GM23338 (cell line): ENCODE measurements at regions not wholly inside any gene's neighbourhood (a gene's known extent, or its start where the extent isn't known, plus 50 kb on each side); places are given as distances from the start of the nearest gene placed in this dataset.

Experiments
- ATAC-seq: fragments of 200-7000 bp; cut with Tn5 transposase; 3 replicates; pipeline ENCODE4 v1.9.1; 2020
- DNase-seq: peaks from one replicate; pipeline ENCODE4 v3.0.0-alpha.2; 2015; ENCODE audit warnings: low spot score
- H2AFZ ChIP-seq: fragments of 200-600 bp; sonication (generic); 2 replicates; pipeline ENCODE4 v1.8.0; 2016; ENCODE audit warnings: antibody characterized with exemption, mild to moderate bottlenecking, moderate library complexity
- H3F3A ChIP-seq: fragments of 200-600 bp; sonication (generic); replicated peaks from 2 replicates; pipeline ENCODE4 v1.8.0; 2017; ENCODE audit warnings: antibody characterized with exemption, mixed run types, low read depth
- H3K27ac ChIP-seq: fragments of 200-600 bp; sonication (generic); 2 replicates; pipeline ENCODE4 v1.6.1; 2016; ENCODE audit warnings: low read depth
- H3K27me3 ChIP-seq: fragments of 200-600 bp; sonication (generic); 2 replicates; pipeline ENCODE4 v1.8.0; 2016; ENCODE audit warnings: mild to moderate bottlenecking, mixed run types, moderate library complexity; ENCODE audit not compliant: insufficient read depth
- H3K36me3 ChIP-seq: fragments of 200-600 bp; sonication (generic); 2 replicates; pipeline ENCODE4 v1.8.0; 2016; ENCODE audit warnings: mild to moderate bottlenecking; ENCODE audit not compliant: insufficient read depth
- H3K4me1 ChIP-seq: fragments of 200-600 bp; sonication (generic); 2 replicates; pipeline ENCODE4 v1.8.0; 2016; ENCODE audit warnings: mild to moderate bottlenecking, moderate library complexity; ENCODE audit not compliant: insufficient read depth
- H3K4me2 ChIP-seq: fragments of 200-600 bp; sonication (generic); 2 replicates; pipeline ENCODE4 v1.7.1; 2017; ENCODE audit warnings: mixed run types
- H3K4me3 ChIP-seq: fragments of 200-600 bp; sonication (generic); 2 replicates; pipeline ENCODE4 v1.6.1; 2016; ENCODE audit warnings: mixed run types
- H3K79me2 ChIP-seq: fragments of 200-600 bp; sonication (generic); replicated peaks from 2 replicates; pipeline ENCODE4 v1.8.0; 2017; ENCODE audit warnings: mild to moderate bottlenecking; ENCODE audit not compliant: insufficient read depth
- H3K9me2 ChIP-seq: fragments of 200-600 bp; sonication (generic); 2 replicates; pipeline ENCODE4 v1.8.0; 2017; ENCODE audit not compliant: insufficient read depth
- H4K20me1 ChIP-seq: fragments of 200-600 bp; sonication (generic); replicated peaks from 2 replicates; pipeline ENCODE4 v1.8.0; 2017; ENCODE audit warnings: mild to moderate bottlenecking; ENCODE audit not compliant: insufficient read depth
- H3K27ac Mint-ChIP-seq: 2 replicates; pipeline ENCODE4 v1.8.0; 2020; ENCODE audit warnings: inconsistent platforms, mild to moderate bottlenecking, moderate library complexity, mixed read lengths
- H3K27me3 Mint-ChIP-seq: 3 replicates; pipeline ENCODE4 v1.8.0; 2022; ENCODE audit warnings: low read depth, mild to moderate bottlenecking, moderate library complexity, mixed read lengths, inconsistent platforms; ENCODE audit not compliant: insufficient read depth, poor library complexity
- H3K36me3 Mint-ChIP-seq: 3 replicates; pipeline ENCODE4 v1.8.0; 2021; ENCODE audit warnings: low read depth, mild to moderate bottlenecking, inconsistent platforms, moderate library complexity, mixed read lengths
- H3K4me1 Mint-ChIP-seq: 3 replicates; pipeline ENCODE4 v1.8.0; 2020; ENCODE audit warnings: mild to moderate bottlenecking, inconsistent platforms, mixed read lengths
- H3K4me3 Mint-ChIP-seq: 3 replicates; pipeline ENCODE4 v1.8.0; 2021; ENCODE audit warnings: moderate library complexity, mild to moderate bottlenecking, inconsistent platforms, mixed read lengths
- H3K9me3 Mint-ChIP-seq: 3 replicates; pipeline ENCODE4 v1.8.0; 2020; ENCODE audit warnings: moderate library complexity, mild to moderate bottlenecking, inconsistent platforms, mixed read lengths
- CREB1 ChIP-seq: fragments of 250-450 bp; sonication (Bioruptor Pico); IDR thresholded peaks from 2 replicates; pipeline ENCODE4 v1.5.0; 2020; ENCODE audit warnings: low read depth, mild to moderate bottlenecking, moderate library complexity
- CTCF ChIP-seq, 2 experiments: fragments of 200-600 bp in 1 of 2; sonication (generic) in 1 of 2; conservative IDR thresholded peaks; 2 replicates each; pipeline versions ENCODE4 v1.5.1 to v1.6.1; 2016 to 2017; ENCODE audit warnings: antibody characterized with exemption in 2 of 2, low read depth in 2 of 2, mild to moderate bottlenecking in 2 of 2, moderate library complexity in 1 of 2
- ETS1 ChIP-seq: IDR thresholded peaks from 2 replicates; pipeline ENCODE4 v1.6.1; 2016; ENCODE audit warnings: antibody characterized with exemption
- EZH2 ChIP-seq: fragments of 200-600 bp; sonication (generic); IDR thresholded peaks from one replicate; pipeline ENCODE4 v1.8.0; 2017; ENCODE audit warnings: antibody characterized with exemption, mild to moderate bottlenecking, low read depth; ENCODE audit not compliant: unreplicated experiment
- EZH2phosphoT487 ChIP-seq: fragments of 200-600 bp; sonication (generic); IDR thresholded peaks from one replicate; pipeline ENCODE4 v1.8.1; 2018; ENCODE audit warnings: antibody characterized with exemption; ENCODE audit not compliant: unreplicated experiment
- JUNB ChIP-seq: IDR thresholded peaks from one replicate; pipeline ENCODE4 v1.6.1; 2016; ENCODE audit warnings: antibody characterized with exemption; ENCODE audit not compliant: unreplicated experiment
- NANOG ChIP-seq: IDR thresholded peaks from 2 replicates; pipeline ENCODE4 v1.6.1; 2016; ENCODE audit warnings: antibody characterized with exemption, borderline replicate concordance
- REST ChIP-seq: IDR thresholded peaks from one replicate; pipeline ENCODE4 v1.6.1; 2018; ENCODE audit warnings: antibody characterized with exemption; ENCODE audit not compliant: unreplicated experiment
- STAT1 ChIP-seq: IDR thresholded peaks from one replicate; pipeline ENCODE4 v1.6.1; 2016; ENCODE audit warnings: antibody characterized with exemption; ENCODE audit not compliant: unreplicated experiment

GRCh38 chr12:124435806-124436345 lies 131.5 kb downstream of the NCOR2 start (continued):
- no peak for TF ChIP-seq CTCF (conservative IDR thresholded peaks at IDR 0.05; ENCODE audit: low read depth in 2 of 2)
- TF ChIP-seq CREB1 (CRISPR knock-in tag): no peak
- TF ChIP-seq REST: no peak

GRCh38 chr12:124434951-124435805 lies 132.2 kb downstream of the NCOR2 start:
- H3K27me3 ChIP-seq: no peaks in the 10 kb centered on the region
- H2AFZ ChIP-seq: no peak overlapping the region
- ATAC-seq (peak; percentile 15), DNase-seq (no peak)
- H3K4me1 ChIP-seq: peaks cover 13% of the 10 kb centered on the region
- no peaks in the 10 kb centered on the region for H3K9me2 ChIP-seq
- peak overlapping the region; percentile 13; the same call in 1 of the 3 replicates for H3K4me3 Mint-ChIP-seq
- H3K27ac ChIP-seq: peak overlapping the region; percentile 87; the same call in 1 of the 2 replicates
- H3K9me3 Mint-ChIP-seq: 0 out of 3 replicates have a peak, but pooled peaks cover 4% of the 10 kb centered on the region
- peak overlapping the region; percentile 34; the same call in 1 of the 2 replicates for H3K4me3 ChIP-seq
- peaks cover 6% of the 10 kb centered on the region for H4K20me1 ChIP-seq
- no peak for TF ChIP-seq EZH2phosphoT487
- TF ChIP-seq STAT1: no peak
- H3K4me2 ChIP-seq: peak overlapping the region; percentile 78
- H3K27ac Mint-ChIP-seq: peak overlapping the region; percentile 65; the same call in 1 of the 2 replicates
- H3F3A ChIP-seq: peaks cover 32% of the 10 kb centered on the region
- H3K27me3 Mint-ChIP-seq: peaks cover 15% of the 10 kb centered on the region
- peaks cover 6% of the 10 kb centered on the region for H3K79me2 ChIP-seq
- H3K4me1 Mint-ChIP-seq: peaks cover 26% of the 10 kb centered on the region
- H3K36me3 ChIP-seq: no peaks in the 10 kb centered on the region
- peaks cover 25% of the 10 kb centered on the region for H3K36me3 Mint-ChIP-seq

GRCh38 chr12:124434354-124434753 lies 133.1 kb downstream of the NCOR2 start:
- peaks cover 29% of the 10 kb centered on the region for H3F3A ChIP-seq
- H3K27me3 ChIP-seq: no peaks in the 10 kb centered on the region
- H3K27ac Mint-ChIP-seq: peak overlapping the region; percentile 89
- peaks cover 13% of the 10 kb centered on the region for H3K4me1 ChIP-seq
- H4K20me1 ChIP-seq: peaks cover 6% of the 10 kb centered on the region
- peak overlapping the region; percentile 44; the same call in 2 of the 3 replicates for H3K4me3 Mint-ChIP-seq
- peaks cover 26% of the 10 kb centered on the region for H3K4me1 Mint-ChIP-seq
- H3K27me3 Mint-ChIP-seq: peaks cover 15% of the 10 kb centered on the region
- peaks cover 6% of the 10 kb centered on the region for H3K79me2 ChIP-seq
- H3K9me3 Mint-ChIP-seq: 0 out of 3 replicates have a peak, but pooled peaks cover 4% of the 10 kb centered on the region
- peak; percentile 51 for DNase-seq
- no peaks in the 10 kb centered on the region for H3K9me2 ChIP-seq
- H3K4me2 ChIP-seq: peak overlapping the region; percentile 78
- peaks cover 29% of the 10 kb centered on the region for H3K36me3 Mint-ChIP-seq
- H3K4me3 ChIP-seq: peak overlapping the region; percentile 34; the same call in 1 of the 2 replicates
- no peaks in the 10 kb centered on the region for H3K36me3 ChIP-seq
- H2AFZ ChIP-seq: no peak overlapping the region
- H3K27ac ChIP-seq: peak overlapping the region; percentile 87
- peak; percentile 69 for ATAC-seq
- TF ChIP-seq EZH2phosphoT487 (no peak), REST (no peak), STAT1 (no peak), EZH2 (no peak), NANOG (no peak), CREB1 (CRISPR knock-in tag) (no peak), JUNB (no peak), ETS1 (no peak)
